Activated CD8-positive, alpha-beta memory T cell treated with anti-CD3 and anti-CD28 coated beads, Interleukin-2, amount 50 U/mL, for 24 hours (primary cell): ENCODE measurements at regions not wholly inside any gene's neighbourhood (a gene's known extent, or its start where the extent isn't known, plus 50 kb on each side); places are given as distances from the start of the nearest gene placed in this dataset.

Experiments
- DNase-seq: peaks from one replicate; pipeline ENCODE4 v3.0.0-alpha.2; 2020; ENCODE audit errors: extremely low read depth

DNA sequence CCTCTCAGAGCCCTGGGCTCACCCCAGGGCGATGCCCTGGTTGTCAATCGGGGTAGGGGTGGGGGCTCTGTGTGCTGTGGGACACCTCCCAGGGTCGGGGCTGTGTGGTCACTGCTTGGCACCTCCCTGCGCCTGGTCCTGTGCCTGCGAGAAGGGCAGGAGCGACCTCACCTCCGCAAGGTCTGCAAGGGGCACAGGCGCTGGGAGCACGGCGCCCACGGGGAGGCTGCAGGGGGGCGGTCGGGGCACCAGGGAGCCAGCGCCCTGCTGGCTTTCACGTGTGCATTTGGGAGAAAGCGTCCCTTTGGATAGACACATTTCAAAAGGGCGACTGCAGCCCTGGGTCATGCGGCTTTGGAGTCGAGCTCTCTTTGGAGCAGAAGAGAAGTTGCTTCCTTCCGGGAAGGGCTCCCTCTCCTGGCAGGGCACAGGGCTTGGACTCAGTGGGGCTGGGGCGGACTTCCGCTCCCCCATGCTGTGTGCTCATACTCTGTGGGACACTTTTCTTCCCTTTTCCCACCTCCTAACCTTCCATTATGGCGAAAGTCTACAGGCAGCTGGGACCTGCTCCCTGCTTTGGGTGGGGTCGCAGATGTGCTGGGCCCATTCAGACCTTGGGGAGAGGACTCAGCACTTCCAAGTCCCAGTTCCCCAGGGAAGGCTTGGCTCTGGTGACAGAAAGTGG lies 52.9 kb upstream of the SLC28A3 start:
- no peak for DNase-seq

DNA sequence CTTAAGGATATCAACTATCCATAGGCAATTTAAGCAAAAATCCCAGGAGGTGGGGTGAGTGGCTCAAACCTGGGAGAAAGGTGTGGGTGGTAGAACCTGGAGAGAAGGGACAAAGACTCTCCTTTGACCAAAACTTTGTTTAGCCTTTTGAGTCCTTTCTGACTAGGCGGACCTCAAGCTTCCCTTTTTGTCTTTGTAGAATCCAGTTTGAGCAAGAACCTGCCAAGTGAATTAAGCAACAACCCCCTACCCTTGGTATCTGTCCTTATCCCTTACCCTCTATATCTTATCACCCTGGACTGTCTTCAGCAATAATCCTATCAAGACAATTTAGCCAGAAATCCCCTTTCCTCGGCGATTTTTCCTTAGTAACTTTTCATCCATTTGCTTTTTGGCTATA lies 53.5 kb upstream of the SLC28A3 start:
- no peak for DNase-seq

DNA sequence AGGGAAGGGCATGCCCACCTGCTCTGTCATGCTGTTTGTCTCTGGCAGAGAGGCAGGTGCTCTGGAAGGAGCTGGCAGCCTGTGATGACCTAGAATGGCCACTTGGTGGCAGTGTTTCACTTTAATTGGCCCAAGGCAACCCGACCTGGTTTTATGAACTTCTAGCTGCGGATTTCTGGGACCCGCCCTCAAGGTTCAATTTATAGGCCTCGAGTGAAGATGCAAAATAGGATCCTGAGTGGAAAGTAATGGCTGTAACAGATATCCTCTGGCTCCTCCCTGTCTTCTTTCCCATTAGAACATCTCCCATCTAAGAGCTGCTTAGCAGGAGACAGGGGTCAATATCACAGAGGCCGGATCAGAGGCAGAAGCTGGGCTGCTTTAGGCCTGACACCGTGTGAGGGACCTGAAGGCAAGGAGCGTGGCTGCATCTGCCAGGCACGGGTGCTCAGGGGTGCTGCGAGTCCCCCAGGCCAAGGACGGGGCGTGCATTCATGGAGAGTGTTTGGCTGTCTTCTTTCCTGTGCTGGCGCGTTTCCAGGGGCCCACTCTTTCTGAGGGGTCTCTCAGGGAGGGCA lies 56.7 kb upstream of the SLC28A3 start:
- DNase-seq: peak; percentile 20

DNA sequence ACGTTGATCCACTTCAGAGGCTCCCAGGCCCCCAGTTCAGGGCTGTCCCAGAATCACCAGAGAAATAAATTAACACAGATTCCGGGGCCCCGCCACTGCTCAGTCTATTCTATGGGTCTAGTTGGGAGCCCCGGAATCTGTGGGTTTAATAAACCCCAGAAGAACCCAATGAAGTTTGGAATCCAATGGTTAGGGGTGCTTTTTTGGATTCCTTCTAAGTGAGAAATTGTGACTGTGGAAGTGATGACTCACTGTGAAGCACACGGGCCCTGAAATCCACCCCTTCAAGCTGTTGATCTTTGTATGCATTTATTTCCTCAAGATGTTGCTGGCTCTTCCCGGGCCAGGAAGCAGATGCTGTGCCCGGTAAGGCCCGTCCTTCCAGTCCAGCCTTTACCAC lies 57.3 kb upstream of the SLC28A3 start:
- DNase-seq: no peak

DNA sequence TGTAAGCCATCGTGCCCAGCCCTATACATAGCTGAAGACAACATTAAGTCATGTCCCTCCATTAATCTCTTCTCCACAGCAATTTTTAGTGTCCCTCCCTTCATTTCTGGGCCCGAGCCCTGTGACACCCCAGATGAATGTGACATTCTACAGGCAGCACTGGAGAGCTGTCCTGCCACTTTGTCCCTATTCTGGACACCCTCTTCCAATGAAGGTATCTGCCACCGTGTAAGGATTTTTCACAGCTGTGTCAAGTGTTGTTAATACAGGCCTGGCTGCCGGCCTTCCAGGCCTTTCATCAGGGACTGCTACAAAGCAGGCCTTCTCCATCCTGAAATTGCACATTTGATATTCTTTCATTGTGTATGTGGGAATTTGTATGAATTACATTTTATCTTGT lies 62.0 kb upstream of the SLC28A3 start:
- no peak for DNase-seq

DNA sequence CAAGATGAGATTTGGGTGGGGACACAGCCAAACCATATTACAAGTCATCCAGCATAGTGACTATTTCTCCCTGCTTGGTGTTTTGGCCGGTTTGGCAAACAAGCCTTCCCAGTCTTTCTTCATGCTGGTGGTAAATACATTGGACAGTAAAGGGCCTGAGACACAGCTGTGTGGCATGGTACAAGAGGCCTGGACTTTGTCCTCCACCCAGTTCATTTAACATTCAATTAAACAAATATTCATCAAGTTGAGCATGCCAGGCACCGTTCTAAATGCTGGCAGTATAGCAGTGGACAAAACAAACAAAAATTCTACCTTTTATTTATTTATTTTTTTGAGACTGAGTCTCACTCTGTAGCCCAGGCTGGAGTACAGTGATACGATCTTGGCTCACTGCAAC lies 62.7 kb upstream of the SLC28A3 start:
- no peak for DNase-seq

DNA sequence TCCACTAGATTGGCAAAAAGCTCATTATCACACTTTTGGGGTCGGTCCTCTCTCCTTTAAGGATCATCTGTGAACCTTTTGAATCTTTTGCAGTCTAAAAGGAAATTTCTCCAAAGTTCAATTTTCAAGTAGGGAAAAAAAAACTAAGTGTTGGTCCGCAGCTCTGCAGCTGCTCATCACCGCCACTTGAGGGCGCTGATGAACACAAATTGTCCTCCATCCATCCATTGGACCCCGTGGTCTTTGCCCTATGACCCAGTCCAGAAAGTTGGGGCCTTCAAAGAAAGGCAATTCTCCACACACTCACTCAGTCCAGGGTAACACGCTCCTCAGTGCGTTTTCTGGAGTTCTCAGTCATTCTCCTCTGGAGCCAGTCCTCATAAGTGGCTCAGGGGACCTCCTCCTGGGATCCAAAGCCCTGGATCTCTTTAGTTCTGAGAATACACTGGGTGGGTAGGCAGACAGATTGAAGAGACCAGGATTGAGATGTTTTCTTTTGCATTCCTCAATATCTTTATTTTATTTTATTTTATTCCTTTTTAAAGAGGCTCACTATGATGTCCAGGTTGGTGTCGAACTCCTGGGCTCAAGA lies 63.6 kb upstream of the SLC28A3 start:
- no peak for DNase-seq

DNA sequence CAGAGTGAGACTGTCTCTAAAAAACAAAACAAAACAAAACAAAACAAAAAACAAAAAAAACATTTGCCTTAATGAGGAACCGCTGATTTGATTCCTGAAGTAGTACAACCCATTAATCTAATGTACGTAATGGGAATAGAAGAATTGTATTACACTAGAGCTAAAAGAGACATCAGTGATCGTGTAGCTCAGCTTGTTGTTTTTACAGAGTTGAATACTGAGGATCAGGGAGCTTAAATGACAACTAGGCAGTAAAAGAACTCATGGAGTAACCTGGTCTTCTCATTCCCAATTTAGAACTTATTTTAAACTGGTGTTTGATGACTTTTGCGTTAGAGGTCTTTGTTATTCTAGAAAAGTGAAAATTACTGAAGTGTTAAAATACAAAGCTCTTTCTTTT lies 65.1 kb upstream of the SLC28A3 start:
- no peak for DNase-seq

DNA sequence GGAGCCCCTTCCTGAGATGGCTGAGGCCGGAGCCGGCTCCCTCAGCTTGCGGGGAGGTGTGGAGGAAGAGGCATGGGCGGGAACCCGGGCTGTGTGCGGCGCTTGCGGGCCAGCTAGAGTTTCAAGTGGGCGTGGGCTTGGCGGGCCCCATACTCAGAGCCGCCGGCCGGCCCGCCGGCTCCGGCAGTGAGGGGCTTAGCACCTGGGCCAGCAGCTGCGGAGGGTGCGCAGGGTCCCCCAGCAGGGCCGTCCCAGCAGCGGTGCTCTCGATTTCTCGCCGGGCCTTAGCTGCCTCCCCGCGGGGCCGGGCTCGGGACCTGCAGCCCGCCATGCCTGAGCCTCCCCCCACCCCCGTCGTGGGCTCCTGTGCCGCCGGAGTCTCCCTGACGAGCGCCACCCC lies 67.9 kb upstream of the SLC28A3 start:
- no peak for DNase-seq

DNA sequence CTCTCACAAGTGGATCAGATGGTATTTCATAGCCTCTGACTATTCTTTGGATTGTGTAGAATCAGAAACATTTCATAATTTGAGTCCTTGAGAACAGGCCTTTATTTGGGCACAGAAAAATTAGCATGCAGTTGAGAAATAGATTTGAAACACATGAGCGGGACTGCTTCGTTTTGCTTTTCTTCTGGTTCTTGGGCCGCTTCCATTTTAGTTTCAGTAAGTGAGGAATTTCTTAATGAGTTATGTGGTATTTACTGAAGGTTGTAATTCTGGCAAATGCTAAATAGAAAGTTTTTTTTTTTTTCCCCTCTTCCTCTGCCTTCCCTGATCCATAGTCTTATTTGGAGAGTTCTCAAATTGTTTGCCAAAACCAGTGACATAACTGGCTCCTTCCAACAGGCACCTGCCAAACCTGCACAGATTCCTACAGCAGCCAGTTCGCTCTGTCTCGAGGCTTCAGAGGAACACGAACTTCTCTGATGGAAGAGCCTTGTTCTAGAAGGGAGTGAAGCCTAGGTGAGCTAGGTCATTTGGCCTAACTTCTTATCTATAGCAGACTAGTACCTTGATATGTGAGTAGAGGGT lies 71.2 kb upstream of the SLC28A3 start:
- DNase-seq: no peak

DNA sequence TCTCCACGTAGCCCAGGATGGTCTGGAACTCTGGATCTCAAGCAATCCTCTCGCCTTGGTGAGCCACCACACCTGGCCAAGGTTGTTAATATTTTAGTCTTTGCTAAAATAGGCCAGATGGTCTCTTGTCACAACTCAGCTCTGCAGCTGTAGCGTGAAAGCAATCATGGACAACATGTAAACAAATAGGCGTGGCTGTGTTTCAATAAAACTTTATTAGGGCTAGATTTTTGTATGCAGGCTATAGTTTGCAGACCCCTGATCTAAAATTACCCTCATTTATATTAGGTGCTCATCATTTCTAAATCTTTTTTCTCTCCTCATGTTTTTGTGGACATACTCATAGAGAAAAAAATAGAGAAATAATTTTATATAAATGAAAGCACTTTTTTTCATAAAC lies 72.1 kb upstream of the SLC28A3 start:
- DNase-seq: no peak

DNA sequence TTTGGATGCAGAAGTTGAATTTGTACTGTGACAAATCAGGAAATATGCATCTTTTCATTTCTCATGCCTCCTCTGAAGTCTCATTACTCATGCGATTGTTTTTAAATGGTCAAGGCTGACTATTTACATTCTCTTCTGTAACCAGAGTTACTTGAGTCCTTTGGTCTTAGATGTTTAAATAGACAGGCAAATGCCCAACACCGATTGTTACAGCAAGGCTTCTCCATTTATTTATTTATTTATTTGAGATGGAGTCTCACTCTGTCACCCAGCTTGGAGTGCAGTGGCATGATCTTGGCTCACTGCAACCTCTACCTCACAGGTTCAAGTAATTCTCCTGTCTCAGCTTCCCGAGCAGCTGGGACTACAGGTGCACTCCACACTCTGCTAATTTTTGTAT lies 72.7 kb upstream of the SLC28A3 start:
- DNase-seq: no peak

DNA sequence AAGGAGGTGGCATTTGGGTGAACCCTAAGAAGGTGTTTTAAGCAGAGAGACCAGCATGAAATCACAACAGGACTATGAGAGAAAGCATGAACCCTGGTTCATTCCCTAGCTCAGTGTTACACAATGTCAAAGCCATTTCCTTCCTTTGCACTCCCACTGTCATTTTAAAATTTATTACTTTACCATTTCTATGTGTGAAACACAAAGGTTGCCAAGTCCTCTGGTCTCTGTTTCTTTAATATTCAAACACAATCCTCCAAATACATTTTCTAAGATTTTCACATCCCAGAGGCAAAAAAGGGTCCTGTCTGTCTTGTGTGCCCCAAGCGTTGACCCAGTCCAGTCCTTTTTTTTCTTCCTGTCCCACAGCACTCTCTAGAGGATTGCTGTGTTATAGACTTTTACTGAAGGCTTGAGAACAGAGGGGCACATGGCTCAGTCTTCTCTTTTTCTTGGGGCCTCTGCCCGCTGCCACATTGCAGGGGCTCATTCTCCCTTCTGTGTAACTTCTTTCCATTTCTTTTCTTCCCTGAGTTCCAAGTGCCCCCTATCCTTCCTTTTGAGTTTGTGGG lies 78.6 kb upstream of the SLC28A3 start:
- no peak for DNase-seq

DNA sequence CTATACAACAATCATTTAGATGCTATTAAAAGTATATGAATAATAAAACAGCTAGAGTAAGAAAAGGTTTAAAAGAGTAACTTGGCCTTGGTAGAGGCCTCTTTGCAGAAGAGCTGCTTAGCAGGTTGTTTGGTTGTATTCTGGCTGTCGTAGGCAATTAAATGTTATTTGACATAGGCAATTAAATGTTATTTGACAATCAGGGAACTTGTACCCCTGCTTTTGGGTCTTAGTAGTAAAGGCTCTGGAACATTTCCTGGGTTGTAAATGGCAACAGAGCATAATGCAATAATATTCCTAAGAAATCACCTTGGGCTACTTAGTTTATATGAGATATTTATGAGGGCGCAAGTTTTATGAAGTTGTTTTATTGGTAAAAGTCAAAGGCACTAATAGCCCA lies 84.4 kb upstream of the SLC28A3 start:
- no peak for DNase-seq

DNA sequence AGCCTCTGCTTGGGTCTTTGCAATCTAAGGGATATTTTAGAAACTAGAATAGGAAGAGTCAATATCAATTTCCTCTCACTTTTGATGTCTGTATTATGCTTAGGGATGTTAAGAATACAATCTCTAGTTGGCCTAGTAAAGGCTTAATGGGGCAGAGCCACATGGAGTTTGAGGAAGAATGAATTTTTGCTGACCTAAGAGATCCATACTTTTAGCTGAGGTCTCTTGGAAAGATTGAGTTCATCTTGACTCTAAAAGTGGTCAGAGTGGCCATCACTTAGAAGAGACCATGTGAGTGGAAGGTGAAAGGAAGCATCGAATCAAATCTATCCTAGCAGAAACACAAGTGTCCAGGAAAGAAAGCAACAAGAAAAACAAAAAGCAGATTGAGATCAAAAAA lies 92.2 kb upstream of the SLC28A3 start:
- no peak for DNase-seq

DNA sequence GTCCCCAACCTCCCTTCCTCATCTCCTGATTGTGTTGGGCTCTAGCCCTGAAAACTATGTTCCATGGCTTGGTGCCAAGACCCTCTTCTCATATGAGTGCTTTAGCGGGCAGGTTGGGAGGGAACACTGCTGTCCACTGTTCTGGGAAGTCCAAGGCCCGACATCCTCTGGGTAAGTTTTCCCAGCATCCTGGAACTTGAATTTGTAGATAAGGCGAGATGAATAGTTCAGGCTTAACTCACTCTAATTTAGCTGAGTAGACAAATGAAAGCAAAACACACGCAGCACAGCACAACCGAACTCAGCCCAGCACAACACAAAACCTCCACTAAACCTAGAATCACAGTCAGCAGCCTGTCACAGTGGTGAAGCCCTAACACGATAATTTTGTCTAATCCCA lies 95.3 kb upstream of the SLC28A3 start:
- no peak for DNase-seq

DNA sequence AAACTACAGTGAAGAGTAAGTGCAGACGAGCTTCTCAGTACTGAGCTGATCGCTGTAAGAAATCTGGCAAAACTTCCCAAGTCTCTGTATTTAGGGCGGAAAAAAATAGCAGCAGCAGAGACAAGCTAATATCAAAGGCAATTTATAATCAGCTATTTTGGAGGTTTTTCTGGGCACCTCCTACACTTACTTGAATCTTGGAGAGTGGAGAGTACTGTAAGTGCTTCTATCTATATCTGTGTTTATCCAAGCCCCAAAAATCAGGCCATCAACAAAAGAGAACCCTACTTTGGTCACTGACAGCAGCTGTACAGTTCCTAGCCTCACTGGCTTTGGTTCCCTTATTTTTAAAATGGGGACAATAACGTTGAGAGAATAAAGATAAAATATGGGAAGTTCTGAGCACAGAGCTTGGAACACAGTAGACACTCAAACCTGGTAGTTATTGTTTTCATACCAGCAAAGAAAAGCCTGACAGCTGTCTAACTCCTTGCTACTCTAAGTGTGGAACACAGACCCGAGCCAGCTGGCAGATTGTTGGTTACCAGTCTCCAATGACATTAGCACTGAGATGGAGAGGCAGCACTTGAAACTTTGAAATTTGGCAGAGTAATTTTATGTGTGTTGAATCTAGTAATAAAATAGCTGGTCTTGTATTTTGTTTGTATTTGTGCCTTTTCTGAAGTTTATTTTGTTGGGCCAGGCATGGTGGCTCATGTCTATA lies 96.0 kb upstream of the SLC28A3 start:
- no peak for DNase-seq

DNA sequence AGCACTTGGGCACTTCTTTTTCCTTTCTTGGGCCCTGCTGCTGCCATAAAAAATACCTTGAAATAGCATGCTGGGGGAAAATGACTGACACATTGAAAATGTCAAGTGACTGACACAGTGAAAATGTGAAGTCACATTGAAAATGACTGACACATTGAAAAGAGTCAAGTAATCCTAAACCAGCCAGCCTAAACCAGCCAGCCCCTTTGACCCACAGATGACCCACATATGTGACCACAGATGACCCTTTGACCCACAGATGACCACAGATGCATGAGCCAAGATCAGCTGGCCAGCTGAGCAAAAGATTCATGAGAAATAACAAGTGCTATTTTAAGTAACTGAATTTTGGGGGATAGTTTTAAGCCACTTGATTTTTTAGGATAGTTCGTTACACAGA lies 97.8 kb upstream of the SLC28A3 start:
- DNase-seq: no peak

DNA sequence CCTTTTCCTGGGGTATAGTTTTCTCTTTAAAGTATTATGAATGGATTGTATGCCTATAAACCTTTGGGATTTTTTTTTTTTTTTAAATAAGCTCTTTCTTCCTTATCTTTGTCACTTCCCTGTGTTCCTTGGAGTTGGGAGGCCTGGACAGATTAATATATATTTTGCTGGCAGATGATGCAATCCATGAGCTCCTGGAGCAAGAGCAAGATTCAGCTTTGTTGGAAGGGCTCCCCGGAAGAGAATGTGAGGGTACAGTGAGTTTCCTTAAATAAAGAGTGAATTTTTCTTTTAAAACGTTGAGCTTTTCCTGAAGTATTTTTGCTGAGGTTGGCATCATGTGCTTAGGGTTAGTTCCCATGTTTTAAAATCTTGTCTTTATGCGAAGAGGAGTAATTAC lies 98.7 kb upstream of the SLC28A3 start:
- DNase-seq: no peak

DNA sequence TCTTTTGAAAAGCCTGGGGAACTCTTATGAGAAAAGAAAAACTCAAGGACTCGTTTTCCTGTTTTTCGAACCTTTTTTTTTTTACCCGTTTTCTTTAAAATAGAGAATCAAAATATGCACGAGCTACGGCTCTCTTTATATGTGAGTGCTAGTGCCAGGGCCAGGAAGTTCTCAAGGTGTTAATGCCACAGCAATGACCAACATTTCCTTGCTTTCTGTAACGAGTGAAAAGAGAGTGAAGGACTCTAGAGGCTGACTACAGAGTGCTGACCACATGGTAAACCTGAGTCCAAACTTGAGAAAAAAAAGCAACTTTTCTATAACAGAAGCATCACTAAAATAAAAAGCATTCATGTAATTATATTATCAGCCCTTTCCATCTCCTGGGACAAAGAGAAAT lies 102.2 kb upstream of the SLC28A3 start:
- no peak for DNase-seq

DNA sequence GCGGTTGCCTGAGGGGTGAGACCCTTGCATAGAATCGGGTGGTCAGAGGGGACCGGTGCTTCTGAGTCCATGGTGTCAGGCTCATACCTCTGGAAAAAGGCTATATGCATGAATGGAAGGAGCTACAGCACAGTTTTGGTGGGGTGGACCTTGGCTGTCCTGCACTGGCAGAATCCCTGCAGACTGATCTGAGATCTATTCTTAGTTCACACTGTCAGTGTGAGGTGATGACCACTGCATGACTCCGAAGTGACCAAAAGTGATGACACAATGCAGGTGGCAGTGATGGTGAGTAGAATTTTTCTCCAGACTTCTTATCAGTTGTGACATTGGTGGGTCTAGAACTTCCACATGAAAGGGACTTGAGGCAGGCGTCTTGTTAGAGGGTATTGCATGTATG lies 105.2 kb upstream of the SLC28A3 start:
- DNase-seq: no peak

DNA sequence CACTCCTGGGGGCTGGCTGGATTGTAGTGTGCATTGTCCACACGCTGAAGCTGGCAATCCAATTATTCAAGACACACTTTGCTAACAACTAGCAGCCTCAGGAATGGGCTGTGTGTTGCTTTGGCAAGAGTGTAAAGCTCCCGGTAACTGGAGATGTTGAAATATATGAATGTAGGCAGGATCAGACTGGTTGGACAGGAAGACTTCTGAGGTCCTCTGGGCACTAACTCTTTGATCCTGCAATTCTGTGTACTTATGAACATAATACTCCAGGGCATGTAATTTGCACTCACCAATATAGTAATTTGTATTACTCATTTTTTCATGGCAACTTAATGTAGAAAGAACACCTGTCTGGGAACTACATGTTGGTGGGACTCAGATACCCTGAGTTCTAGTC lies 106.7 kb upstream of the SLC28A3 start:
- no peak for DNase-seq
